GM12874 (cell line): ENCODE measurements at regions not wholly inside any gene's neighbourhood (a gene's known extent, or its start where the extent isn't known, plus 50 kb on each side); places are given as distances from the start of the nearest gene placed in this dataset.

Experiments used
- CTCF ChIP-seq: IDR thresholded peaks from 2 replicates; pipeline ENCODE4 v1.5.1; 2011; ENCODE audit warnings: low read depth, mild to moderate bottlenecking, control low read depth, low read length, moderate library complexity; ENCODE audit not compliant: insufficient read depth

GRCh38 chr17:55659661-55660060 lies 63.0 kb downstream of the TMEM100 start:
- no peak for TF ChIP-seq CTCF

- TF ChIP-seq CTCF: no peak
These were observed 66.9 kb downstream of the TMEM100 start for GRCh38 chr17:55655777-55656176.

GRCh38 chr17:55654821-55655220 lies 67.8 kb downstream of the TMEM100 start:
- no peak for TF ChIP-seq CTCF

- TF ChIP-seq CTCF: no peak
These were observed 68.6 kb downstream of the TMEM100 start for GRCh38 chr17:55654022-55654421.

GRCh38 chr17:55652825-55653224 lies 69.8 kb downstream of the TMEM100 start:
- no peak for TF ChIP-seq CTCF

GRCh38 chr17:55652114-55652823 lies 70.4 kb downstream of the TMEM100 start:
- TF ChIP-seq CTCF: no peak

GRCh38 chr17:55649957-55650597 lies 72.6 kb downstream of the TMEM100 start:
- no peak for TF ChIP-seq CTCF
